ENCODE measurements at regions not wholly inside any gene's neighbourhood (a gene's known extent, or its start where the extent isn't known, plus 50 kb on each side); places are given as distances from the start of the nearest gene placed in this dataset.
"Not testable (repeated sequence)": the region's sequence is repeated elsewhere in the genome, so short reads cannot be mapped to it uniquely, and the experiment has no call there.

DNA sequence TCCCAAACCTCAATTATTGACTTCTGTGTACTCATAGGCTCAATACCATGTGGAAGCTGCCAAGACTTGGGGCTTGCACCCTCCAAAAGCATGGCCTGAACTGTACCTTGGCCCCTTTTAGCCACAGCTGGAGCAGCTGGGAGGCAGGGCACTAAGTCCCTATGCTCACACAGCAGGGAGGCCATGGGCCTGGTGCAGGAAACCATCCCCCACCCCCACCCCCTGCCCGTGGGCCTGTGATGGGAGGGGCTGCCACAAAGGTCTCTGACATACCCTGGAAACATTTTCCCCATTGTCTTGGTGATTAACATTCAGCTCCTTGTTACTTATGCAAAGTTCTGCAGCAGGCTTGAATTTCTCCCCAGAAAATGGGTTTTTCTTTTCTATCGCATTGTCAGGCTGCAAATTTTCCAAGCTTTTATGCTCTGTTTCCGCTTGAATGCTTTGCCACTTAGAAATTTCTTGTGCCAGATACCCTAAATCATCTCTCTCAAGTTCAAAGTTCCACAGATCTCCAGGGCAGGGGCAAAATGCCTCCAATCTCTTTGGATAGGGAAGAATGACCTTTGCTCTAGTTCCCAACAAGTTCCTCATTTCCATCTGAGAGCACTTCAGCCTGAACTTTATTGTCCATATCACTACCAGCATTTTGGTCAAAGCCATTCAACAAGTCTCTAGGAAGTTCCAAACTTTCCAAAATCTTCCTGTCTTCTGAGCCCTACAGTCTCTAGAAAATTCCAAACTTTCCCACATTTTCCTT lies 141.8 kb downstream of the AHR start:
- DNase-seq (ENCODE audit: low read depth): not testable (repeated sequence)

DNA sequence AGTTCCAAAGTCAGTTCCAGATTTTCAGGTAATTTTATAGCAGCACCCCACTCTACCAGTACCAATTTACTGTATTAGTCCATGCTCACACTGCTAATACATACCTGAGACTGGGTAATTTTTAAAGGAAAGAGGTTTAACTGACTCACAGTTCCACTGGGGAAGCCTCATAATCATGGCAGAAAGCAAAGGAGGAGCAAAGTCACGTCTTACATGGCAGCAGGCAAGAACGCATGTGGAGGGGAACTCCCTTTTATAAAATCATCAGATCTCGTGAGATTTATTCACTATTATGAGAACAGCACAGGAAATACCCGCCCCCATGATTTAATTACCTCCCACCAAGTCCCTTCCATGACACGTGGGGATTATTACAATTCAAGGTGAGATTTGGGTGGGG lies 142.4 kb downstream of the AHR start:
- DNase-seq (ENCODE audit: low read depth): no peak

DNA sequence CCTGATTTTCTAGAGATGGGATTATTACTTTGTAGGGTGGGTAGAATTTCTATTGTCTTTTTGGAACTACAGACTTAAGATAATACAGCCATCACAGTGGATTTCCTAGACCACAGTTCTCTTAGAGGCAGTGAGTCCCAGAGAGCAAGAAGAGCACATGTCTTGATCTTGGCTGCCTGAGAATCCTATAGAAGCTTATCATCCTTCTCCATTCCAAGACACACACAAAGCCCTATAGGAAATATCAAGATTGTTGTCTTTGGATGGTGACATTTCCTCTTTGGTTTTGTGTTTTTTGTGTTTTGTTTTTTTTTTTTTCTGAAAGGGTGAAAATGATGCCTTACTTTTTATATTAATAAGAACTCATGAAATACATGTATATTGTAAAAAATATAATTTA lies 143.1 kb downstream of the AHR start:
- DNase-seq (ENCODE audit: low read depth): no peak

DNA sequence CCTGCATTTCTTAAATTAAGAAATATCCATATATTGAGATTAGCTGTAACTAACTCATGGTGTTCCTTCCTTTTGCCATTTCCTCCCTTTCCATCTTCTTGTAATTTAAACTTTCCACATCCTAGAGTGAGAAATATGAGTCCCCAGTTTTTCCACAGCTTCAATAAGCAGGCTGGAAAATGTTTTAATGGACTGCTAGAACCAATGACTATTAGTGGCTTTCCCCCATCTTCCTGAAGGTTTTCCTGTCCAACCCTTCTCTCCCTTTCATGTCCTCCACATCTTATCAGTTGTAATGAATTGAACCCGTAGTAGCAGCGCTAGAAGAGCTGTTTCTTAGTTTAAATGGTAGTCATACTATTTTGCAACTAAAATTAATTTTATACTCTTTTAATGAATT lies 145.7 kb downstream of the AHR start:
- no peak for DNase-seq (ENCODE audit: low read depth)

DNA sequence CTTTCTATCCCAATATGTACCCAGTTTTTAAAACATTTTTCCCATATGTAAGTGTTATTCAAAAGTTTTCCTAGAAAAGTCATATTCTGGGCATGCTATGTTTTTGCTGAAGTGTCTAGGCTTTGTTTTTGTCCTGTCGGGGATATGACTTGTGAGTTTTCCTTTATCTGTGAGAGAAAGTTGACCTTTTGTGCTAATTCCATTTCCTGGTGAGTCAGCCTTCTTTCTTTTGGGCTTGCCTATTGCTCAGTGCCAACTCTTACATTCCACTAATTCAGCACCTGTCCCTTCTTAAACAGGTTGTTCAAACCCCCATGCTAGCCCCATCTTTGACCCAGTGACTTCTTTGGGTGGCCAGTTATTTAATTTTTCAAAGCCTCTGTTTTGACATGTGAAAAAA lies 146.2 kb downstream of the AHR start:
- DNase-seq (ENCODE audit: low read depth): no peak

DNA sequence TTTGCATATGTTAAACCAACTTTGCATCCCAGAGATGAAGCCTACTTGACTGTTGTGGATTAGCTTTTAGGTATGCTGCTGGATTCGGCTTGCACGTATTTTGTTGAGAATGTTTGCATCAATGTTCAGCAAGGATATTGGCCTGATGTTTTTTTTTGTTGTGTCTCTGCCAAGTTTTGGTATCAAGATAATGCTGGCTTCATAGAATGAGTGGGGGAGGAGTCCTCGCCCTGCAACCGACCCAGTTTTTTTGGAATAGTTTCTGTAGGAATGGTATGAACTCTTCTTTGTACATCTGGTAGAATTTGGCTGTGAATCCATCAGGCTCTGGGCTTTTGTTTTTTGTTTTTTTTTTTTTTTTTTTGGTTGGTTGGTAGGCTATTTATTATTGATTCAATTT lies 147.9 kb downstream of the AHR start:
- no peak for DNase-seq (ENCODE audit: low read depth)

DNA sequence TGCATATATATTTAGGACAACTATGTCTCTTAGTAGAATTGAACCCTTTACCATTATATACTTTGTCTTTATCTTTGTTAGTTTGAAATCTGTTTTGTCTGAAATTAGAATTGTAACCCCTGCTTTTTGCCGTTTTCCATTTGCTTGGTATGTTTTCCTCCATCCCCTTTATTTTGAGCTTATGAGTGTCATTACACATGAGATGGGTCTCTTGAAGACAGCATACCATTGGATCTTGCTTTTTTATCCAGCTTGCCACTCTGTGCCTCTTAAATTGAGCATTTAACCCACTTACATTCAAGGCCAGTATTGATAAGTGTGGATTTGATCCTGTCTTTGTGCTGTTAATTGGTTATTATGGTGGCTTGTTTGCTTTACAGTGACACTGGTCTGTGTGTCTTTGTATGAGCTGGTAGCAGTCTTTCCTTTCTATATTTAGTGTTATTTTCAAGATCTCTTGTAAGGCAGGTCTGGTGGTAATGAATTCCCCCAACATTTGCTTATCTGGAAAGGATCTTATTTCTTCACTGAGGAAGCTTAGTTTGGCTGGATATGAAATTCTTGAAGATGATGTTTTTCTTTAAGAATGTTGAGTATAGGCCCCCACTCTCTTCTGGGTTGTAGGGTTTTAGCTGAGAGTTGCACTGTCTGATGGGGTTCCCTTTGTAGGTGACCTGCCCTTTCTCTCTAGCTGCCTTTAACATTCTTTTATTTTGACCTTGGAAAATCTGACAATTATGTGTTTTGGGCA lies 149.5 kb downstream of the AHR start:
- DNase-seq (ENCODE audit: low read depth): no peak

DNA sequence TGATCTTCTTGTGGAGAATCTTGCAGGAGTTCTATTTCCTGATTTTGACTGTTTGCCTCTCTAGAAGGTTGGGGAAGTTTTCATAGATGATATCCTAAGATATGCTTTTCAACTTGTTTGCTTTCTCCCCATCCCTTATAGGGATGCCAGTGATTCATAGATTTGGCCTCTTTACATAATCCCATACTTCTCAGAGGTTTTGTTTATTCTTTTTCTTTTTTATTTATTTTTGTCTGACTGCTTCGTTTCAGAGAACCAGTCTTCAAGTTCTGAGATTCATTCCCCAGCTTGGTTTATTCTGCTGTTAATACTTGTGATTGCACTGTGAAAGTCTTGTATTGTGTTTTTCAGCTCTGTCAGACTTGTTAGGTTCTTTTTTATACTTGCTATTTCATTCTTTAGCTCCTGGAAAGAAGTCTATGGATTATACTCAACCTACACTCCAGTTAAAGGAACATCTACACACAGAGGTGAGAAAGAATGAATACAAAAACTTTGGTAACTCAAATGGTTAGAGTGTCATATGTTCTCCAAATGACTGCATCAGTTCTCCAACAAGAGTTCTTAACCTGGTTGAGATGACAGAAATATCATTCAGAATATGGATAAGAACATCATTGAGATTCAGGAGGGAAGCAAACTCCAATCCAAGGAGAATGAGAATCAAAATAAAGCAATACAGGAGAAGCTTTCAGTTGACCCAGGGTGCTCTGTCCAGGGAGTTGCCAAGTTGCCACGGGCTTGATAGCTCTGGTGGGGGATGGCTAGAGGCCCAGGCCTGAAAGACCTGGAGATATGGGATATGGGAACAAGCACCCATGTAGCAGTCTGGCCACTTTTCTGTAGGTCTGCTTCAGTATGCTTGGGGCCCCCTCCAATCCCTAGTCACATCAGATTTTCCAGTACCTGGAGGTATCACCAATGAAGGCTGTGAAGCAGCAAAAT lies 150.3 kb downstream of the AHR start:
- no peak for DNase-seq (ENCODE audit: low read depth)

DNA sequence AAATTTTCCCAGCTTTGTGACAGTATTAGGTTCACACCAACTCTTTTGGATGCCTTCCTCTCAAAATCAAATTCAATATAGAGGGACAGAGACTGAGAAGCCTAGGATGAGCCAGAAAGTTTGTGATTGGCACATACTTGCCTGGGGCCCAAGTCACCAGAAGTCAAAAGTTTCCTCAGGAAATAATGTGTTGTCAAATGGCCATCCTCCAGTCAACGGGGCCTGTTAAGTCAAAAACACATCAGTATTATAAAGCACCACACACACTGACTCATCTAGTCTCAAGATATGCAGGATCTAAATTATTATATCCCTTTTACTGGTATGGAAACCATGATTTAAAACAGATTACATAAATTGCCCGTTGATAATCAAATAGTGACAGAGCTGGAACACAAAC lies 158.1 kb downstream of the AHR start:
- no peak for DNase-seq (ENCODE audit: low read depth)

DNA sequence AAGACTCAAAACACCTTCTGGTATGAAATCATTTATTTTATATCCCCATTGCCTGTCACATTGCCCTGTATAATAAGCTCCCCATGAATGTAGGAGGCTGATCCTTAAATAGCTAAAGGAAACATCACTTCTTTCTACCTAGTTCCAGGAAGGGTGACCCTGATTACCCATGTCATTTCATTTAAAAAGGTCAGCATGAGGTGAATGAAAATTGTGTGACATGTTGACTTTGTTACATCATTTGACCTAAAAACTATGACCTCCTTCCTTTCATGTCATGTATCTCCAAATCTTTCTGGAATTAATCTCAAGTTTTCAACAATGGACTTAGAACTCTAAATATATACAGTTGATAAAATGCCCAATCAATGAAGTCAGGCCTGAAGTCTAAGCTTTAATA lies 161.5 kb downstream of the AHR start:
- DNase-seq (ENCODE audit: low read depth): no peak

DNA sequence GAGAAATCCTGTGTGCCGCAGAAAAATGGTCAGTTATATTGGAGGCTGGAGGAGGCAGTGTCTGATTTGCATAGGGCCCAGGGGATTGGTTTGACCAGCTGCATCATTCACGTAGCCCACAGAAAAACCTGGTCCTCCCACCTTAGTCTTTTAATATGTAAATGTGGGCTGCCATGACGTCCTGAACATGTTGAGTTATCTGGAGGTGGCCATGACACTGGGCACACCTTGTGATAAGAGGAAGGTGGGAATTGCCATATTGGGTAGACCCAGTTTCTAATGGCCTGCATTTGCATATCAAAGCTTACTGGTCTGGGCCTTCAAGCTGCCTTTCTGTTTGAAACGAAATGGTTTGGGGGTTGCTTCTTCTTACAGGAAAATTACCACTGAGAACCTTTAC lies 162.2 kb downstream of the AHR start:
- DNase-seq (ENCODE audit: low read depth): no peak

DNA sequence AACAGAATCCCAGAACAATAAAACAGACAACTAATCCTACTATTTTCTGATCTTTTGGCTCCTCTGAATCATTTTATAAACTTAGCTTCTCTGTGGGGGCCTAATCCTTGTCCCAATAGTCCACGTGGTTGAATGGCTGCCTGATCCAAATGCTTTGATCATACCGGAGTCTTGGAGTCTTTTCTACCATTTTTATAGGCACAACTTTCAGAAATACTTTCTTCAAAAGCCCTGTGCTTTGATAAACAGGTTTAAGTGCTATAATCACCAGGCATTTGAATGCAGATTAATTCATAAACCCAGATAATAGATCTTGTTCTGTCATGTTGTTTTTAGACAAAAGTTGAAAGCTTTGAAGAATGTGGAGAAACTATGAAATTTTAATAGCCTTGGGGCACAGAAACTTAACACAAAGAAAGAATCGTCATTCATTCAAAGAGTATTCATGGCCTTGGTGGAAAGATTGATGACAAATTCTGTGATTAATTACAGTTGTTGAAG lies 163.7 kb downstream of the AHR start:
- no peak for DNase-seq (ENCODE audit: low read depth)

DNA sequence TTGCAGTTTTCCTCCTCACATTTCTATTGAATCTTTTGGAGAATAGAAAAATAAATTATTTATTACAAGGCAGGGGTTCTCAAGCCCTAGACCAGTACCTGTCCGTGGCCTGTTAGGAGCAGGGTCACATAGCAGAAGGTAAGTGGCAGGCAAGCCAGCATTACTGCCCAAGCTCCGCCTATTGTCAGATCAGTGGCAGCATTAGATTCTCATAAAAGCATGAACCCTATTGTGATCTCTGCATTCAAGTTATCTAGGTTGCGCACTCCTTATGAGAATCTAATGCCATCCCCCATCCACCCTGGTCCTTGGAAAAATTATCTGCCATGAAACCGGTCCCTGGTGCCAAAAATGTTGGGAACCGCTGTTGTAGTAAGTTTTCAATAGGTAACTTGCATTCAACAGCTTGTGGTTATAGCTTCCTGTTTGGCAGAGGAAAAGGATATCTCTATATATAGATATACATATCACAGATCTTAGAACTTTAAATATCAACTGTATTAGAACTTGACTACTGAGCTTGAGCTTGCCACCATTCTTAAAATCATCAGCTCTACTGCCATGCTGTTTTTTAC lies 165.1 kb downstream of the AHR start:
- no peak for DNase-seq (ENCODE audit: low read depth)

DNA sequence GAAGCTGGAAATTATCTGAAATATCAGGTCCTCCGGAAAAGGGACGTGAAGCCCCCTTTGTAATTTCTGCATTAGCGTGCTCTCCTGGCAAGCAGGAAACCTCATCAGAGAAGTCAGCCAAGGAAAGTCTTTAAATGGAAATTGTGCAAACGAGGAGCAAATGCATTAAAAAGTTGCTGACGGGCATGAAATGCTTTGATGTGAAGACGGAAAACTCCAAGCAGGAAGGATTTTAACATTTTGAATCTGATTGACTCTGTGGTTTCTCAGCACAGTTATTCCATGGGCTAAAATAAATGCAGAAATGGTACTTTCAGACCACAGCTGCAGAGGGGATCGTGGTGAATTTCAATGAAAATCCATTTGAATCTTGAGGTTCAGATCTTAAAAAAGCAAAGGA lies 167.8 kb downstream of the AHR start:
- DNase-seq (ENCODE audit: low read depth): no peak

DNA sequence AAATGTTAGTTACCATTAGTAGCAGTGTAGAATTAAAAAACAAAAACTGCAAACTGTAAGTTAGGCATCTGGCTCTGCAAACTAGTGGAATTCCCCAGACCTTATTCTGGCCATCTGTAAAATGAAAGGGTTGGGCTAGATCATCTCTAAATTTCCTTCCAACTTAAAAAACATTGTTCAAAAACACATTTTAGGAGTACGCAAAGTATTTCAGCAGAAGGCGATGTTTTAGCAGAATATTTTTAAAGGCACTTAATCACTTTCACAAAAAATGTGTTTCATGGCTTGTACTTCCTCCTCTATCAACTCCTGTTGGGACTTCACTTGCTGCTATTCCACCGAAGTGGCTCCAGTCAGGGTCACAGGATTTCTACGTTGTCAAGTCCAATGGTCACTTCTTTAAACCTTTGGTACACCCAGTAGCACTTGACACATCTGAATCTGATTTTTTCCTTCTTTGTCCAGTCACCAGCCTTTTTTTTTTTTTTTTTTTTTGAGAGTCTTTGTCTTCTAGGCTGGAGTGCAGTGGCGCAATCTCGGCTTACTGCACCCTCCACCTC lies 169.0 kb downstream of the AHR start:
- no peak for DNase-seq (ENCODE audit: low read depth)

DNA sequence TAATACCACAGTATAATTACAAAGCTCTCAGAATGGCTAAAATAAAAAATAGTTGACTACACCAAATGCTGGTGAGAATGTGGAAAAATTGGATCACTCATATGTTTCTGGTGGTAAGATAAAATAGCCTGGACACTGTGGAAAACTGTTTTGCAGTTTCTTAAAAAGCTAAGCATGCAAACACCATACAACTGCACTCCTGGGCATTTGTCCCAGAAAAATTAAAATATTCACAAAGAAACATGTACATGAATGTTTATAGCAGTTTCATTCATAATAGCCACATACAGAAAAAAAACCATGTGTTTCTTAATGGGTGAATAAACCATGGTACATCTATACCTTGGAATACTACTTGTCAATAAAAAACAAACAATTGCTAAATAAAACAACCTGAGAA lies 172.9 kb downstream of the AHR start:
- no peak for DNase-seq (ENCODE audit: low read depth)

DNA sequence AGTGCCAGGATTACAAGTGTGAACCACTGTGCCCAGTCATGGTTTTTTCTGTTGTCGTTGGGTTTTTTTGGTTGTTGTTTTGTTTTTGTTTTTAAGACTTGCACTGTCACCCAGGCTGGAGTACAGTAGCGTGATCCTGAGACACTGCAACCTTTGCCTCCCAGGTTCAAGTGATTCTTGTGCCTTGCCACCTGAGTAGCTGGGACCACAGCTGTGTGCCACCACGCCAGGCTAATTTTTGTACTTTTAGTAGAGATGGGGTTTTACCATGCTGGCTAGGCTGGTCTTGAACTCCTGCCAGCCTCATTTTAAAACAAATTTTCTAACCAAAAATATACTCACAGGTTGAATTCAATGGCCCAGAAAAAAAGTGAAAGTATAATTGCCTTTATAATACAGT lies 174.1 kb downstream of the AHR start:
- DNase-seq (ENCODE audit: low read depth): no peak

DNA sequence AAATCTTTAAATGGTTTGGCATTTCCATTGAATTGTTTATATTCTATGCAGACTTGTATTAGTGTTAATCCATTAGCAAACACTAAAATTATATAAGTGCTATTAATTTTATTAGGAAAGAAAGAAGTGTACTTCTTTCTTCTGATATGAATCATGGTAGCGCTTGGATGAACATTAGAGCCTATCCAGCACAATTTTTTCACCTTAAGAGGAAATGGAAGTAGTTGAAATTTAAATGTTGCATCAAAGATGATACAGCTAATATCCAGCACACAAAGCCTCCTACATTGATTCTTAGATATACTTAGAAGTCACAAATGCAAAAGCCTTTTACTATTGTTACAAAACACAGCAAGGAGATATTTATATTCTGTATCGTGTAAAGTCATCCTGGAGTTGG lies 174.5 kb downstream of the AHR start:
- DNase-seq (ENCODE audit: low read depth): no peak

DNA sequence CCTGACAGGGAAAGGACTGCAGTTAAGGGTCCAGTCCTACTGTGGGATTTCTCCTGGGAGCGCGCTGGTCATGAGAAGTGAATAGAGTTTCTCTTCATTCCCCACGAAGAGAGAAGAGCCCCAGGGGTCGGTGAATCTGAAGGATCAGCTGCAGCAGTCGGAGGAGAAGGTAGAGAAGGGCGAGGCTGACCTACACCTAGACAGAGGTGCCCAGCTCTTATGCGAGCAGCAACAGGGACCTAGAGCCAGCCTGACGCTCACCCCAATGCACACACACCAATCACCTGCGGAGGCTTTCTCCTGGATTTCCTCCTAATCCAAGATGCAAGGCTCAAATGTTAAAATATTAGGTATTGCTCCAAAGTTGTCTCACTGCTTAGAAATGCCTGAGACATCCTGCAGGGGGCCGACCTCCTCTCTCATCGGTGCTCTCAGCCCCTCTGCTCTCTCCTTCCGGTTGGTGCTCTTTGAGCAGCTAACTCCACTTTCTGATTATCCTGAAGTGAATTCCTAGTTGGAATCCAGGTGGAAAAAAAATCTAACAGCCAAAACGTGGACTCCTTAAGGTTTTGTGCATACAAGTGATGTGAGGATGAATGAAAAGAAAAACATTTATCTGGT lies 176.4 kb downstream of the AHR start:
- no peak for DNase-seq (ENCODE audit: low read depth)

DNA sequence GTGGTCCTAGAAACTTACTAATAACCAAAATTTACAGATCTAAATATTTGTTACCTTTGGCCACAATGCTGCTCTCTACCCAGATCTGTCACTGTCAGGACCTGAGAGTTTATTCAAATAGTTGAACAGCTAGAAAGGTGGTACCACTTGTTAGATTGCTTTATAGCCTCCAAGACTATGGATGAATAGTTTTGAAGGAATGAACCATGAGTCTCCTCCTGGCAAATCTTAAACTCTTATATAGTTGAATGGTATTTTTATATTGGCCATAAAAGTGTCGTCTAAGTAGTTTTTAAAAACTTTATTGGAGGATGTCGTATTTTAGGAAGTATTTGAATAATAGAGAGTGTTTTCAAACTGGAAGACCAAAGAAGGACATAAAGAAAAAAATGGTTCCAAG lies 178.7 kb downstream of the AHR start:
- DNase-seq (ENCODE audit: low read depth): no peak

DNA sequence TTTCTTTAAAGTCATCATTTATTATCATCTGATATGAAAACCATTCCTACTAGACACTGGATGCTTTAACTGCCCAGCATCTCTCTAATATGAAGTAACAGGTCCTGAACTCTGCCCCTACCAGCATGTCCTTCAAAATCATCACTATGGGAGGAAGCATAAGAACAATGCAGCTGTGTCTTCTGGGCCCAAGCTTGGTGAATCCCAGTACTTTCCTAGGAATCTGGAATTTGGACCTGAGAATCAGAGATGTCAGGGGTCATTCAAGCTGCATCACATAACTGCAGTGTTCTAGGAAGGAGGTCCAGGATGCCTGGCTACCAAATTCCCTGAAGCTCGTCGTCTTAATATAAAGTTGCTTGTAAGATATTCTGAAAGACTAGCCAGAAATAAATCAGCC lies 182.7 kb downstream of the AHR start:
- no peak for DNase-seq (ENCODE audit: low read depth)

Measured in T follicular helper cell (primary cell).